ENCODE measurements at regions not wholly inside any gene's neighbourhood (a gene's known extent, or its start where the extent isn't known, plus 50 kb on each side); places are given as distances from the start of the nearest gene placed in this dataset.

DNA sequence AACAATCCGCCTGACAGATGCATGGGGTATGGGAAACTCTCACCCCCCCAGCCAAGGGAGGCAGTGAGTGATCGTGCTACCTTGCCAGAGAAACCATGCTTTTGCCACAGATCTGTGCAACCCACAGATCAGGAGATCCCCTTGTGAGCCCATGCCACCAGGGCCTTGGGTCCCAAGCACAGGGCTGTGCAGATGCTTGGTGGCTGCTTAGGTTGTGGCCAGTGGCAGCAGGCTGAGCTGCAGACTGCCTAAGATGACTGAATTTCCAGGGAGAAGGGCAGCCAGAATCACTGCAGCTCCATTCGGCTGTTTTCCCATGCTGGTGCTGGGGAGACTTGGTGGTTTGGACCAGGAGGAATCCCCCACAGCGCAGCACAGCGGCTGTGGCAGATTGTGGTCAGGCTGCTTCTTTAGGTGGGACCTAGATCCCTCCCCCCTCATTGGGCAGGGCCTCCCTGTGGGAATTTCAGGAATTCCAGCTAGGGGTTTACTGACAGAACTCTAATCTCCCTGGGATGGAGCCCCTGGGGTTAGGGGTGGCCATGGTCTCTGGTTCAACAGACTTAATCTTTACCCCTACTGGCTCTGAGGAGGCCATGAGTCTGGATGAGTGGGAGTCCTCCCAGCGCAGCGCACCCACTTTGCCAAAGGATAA lies 264.6 kb upstream of the DAAM1 start:
- TF ChIP-seq BCL11A (IDR thresholded peaks at IDR 0.05; ENCODE audit: low read depth, low read length) (no peak), HDAC2 (IDR thresholded peaks at IDR 0.05) (no peak), FOXM1 (IDR thresholded peaks at IDR 0.05; ENCODE audit: low read depth, low read length) (no peak), TAF1 (IDR thresholded peaks at IDR 0.05; ENCODE audit: borderline replicate concordance, low read depth, low read length) (no peak)
- TF ChIP-seq, protein P1, sequence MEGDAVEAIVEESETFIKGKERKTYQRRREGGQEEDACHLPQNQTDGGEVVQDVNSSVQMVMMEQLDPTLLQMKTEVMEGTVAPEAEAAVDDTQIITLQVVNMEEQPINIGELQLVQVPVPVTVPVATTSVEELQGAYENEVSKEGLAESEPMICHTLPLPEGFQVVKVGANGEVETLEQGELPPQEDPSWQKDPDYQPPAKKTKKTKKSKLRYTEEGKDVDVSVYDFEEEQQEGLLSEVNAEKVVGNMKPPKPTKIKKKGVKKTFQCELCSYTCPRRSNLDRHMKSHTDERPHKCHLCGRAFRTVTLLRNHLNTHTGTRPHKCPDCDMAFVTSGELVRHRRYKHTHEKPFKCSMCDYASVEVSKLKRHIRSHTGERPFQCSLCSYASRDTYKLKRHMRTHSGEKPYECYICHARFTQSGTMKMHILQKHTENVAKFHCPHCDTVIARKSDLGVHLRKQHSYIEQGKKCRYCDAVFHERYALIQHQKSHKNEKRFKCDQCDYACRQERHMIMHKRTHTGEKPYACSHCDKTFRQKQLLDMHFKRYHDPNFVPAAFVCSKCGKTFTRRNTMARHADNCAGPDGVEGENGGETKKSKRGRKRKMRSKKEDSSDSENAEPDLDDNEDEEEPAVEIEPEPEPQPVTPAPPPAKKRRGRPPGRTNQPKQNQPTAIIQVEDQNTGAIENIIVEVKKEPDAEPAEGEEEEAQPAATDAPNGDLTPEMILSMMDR (IDR thresholded peaks at IDR 0.05 in 2 of 3, conservative IDR thresholded peaks at IDR 0.05 in 1 of 3; ENCODE audit: control insufficient read depth in 2 of 3, extremely low read depth in 1 of 3, insufficient read depth in 1 of 3, low read depth in 3 of 3, low read length in 3 of 3), result no peak

Data from GM12878 (cell line).